CD14-positive monocyte (primary cell): ENCODE measurements at regions not wholly inside any gene's neighbourhood (a gene's known extent, or its start where the extent isn't known, plus 50 kb on each side); places are given as distances from the start of the nearest gene placed in this dataset.

Source experiments
- DNase-seq, 3 donors: peaks; one replicate each; pipeline ENCODE4 v3.0.0-alpha.2; 2011 to 2022
- H2AFZ ChIP-seq: 2 replicates; pipeline ENCODE4 v1.6.0; 2012; ENCODE audit warnings: mild to moderate bottlenecking, low read depth, low read length, inconsistent platforms; ENCODE audit not compliant: insufficient read depth, poor library complexity, severe bottlenecking
- H3K27ac ChIP-seq, 2 donors: 1 replicate in 1 of 2; 2 replicates in 1 of 2; pipeline ENCODE4 v1.5.1; 2012 to 2013; ENCODE audit warnings: low read length in 2 of 2, control low read depth in 1 of 2, inconsistent platforms in 1 of 2, low read depth in 1 of 2, mild to moderate bottlenecking in 1 of 2
- H3K27me3 ChIP-seq, 2 donors: one replicate each; pipeline versions ENCODE4 v1.6.0 to v1.6.1; 2011 to 2013; ENCODE audit warnings: low read length in 2 of 2; ENCODE audit not compliant: control insufficient read depth in 2 of 2, insufficient read depth in 2 of 2
- H3K36me3 ChIP-seq, 2 donors: replicated peaks in 1 of 2; 1 replicate in 1 of 2; 2 replicates in 1 of 2; pipeline versions ENCODE4 v1.5.1 to v1.6.1; 2012 to 2013; ENCODE audit warnings: low read length in 2 of 2, control low read depth in 1 of 2, inconsistent platforms in 1 of 2, mild to moderate bottlenecking in 1 of 2; ENCODE audit not compliant: insufficient read depth in 2 of 2, control insufficient read depth in 1 of 2
- H3K4me1 ChIP-seq, 2 donors: 1 replicate in 1 of 2; 2 replicates in 1 of 2; pipeline versions ENCODE4 v1.5.1 to v1.6.1; 2012 to 2013; ENCODE audit warnings: low read length in 2 of 2, control low read depth in 1 of 2, inconsistent platforms in 1 of 2, mild to moderate bottlenecking in 1 of 2, moderate library complexity in 1 of 2; ENCODE audit not compliant: insufficient read depth in 2 of 2, control insufficient read depth in 1 of 2
- H3K4me2 ChIP-seq: replicated peaks from 2 replicates; pipeline ENCODE3; 2012; ENCODE audit warnings: low read length, moderate library complexity, mild to moderate bottlenecking; ENCODE audit not compliant: poor library complexity, severe bottlenecking; ENCODE audit errors: extremely low read depth
- H3K4me3 ChIP-seq, 3 experiments: fragments of 200-600 bp in 1 of 3; sonication (generic) in 1 of 3; replicated peaks in 1 of 3; 1 replicate in 2 of 3; 2 replicates in 1 of 3; pipeline ENCODE4 v1.5.1; 2011 to 2013; ENCODE audit warnings: low read length in 3 of 3, mild to moderate bottlenecking in 3 of 3, control low read depth in 2 of 3, low read depth in 2 of 3, inconsistent platforms in 1 of 3, moderate library complexity in 1 of 3
- H3K79me2 ChIP-seq: 2 replicates; pipeline ENCODE4 v1.6.0; 2012; ENCODE audit warnings: mild to moderate bottlenecking, control low read depth, inconsistent platforms, low read length, moderate library complexity; ENCODE audit not compliant: insufficient read depth
- H3K9ac ChIP-seq: 2 replicates; pipeline ENCODE4 v1.6.0; 2017; ENCODE audit warnings: low read length, mild to moderate bottlenecking; ENCODE audit not compliant: insufficient read depth, poor library complexity, severe bottlenecking
- H3K9me3 ChIP-seq, 2 donors: replicated peaks in 1 of 2; 1 replicate in 1 of 2; 2 replicates in 1 of 2; pipeline versions ENCODE4 v1.5.1 to v1.6.1; 2012 to 2013; ENCODE audit warnings: low read length in 2 of 2, control low read depth in 1 of 2; ENCODE audit not compliant: control insufficient read depth in 1 of 2, insufficient read depth in 1 of 2
- H4K20me1 ChIP-seq: 2 replicates; pipeline ENCODE4 v1.6.0; 2012; ENCODE audit warnings: mild to moderate bottlenecking, low read length, control low read depth, moderate library complexity; ENCODE audit not compliant: insufficient read depth
- H3K27ac Mint-ChIP-seq, 7 donors: one replicate each; pipeline ENCODE4 v1.8.0; 2020; ENCODE audit warnings: mild to moderate bottlenecking in 7 of 7, mixed read lengths in 7 of 7, moderate library complexity in 6 of 7, inconsistent platforms in 2 of 7
- H3K27me3 Mint-ChIP-seq, 3 donors: one replicate each; pipeline ENCODE4 v1.8.0; 2021 to 2022; ENCODE audit warnings: low read depth in 3 of 3, mild to moderate bottlenecking in 3 of 3, mixed read lengths in 3 of 3, moderate library complexity in 3 of 3, inconsistent platforms in 1 of 3
- H3K36me3 Mint-ChIP-seq, 2 donors: one replicate each; pipeline ENCODE4 v1.8.0; 2020; ENCODE audit warnings: mixed read lengths in 2 of 2, inconsistent platforms in 1 of 2, mild to moderate bottlenecking in 1 of 2
- H3K4me1 Mint-ChIP-seq: one replicate; pipeline ENCODE4 v1.8.0; 2020; ENCODE audit warnings: mild to moderate bottlenecking, mixed read lengths
- H3K4me3 Mint-ChIP-seq, 2 donors: one replicate each; pipeline ENCODE4 v1.8.0; 2020; ENCODE audit warnings: mild to moderate bottlenecking in 2 of 2, mixed read lengths in 2 of 2, moderate library complexity in 1 of 2
- H3K9me3 Mint-ChIP-seq, 7 donors: one replicate each; pipeline ENCODE4 v1.8.0; 2020 to 2022; ENCODE audit warnings: mixed read lengths in 7 of 7, mild to moderate bottlenecking in 6 of 7, moderate library complexity in 6 of 7, inconsistent platforms in 2 of 7
- WGBS: methylation state at CpG from one replicate; pipeline ENCODE4 v1.1.5; 2013; ENCODE audit warnings: missing lambda C conversion rate; ENCODE audit not compliant: insufficient coverage; 5-methylcytosine and 5-hydroxymethylcytosine counted together
- intact Hi-C, 2 donors: fragments of 100-400 bp; cut with micrococcal nuclease; formaldehyde crosslinking; loops; one replicate each; pipeline versions ENCODE4 v1.15.0 to v1.15.1; 2023
- TF ChIP-seq, protein P1 (sequence below): fragments of 200-600 bp; IDR thresholded peaks from one replicate; pipeline ENCODE4 v1.8.0; 2022; ENCODE audit warnings: antibody characterized with exemption, mild to moderate bottlenecking

DNA sequence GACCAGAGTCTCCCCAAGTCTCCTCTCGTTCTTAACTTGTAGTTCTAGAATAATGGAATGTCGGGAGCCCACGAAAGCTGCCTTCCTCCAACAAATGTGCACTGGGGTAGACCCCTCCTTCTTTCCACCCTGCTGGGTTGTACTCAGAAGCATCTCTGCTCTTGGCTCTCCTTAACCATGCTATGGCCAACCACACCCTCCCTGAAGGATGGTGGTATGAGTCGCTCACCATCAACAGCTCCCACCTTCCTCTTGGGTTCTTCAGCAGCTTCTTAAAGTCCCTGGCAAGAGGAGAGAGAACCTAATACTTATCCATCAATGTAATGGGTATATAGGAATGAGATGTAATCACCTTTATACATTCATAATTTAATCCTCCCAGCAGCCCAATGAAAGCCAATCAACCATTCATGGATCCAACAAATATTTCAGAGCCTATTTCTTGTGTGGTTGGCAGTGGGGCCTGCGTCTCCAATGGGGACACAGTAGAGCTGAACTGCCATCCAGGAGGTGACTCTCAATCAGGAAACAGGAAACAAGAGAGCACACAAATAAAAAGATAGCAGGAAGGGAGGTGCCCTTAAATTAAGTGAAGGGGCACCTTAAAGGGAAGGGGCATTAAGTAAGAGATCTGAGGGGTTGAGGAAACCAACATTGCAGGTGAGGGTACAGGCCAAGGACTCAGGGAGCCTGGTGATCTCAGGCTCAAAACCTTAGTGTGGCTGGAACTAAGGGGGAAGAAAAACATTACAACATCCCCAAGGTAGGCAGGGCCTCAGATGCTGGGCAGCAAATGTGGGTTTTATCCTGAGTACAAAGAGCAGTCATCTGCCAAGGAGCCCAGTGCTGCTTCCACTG, 64.4 kb upstream of the ETS2 start:
- Histone ChIP-seq H3K4me2 (no peak overlapping the region), H3K36me3 (no peaks in the 10 kb centered on the region), H3K4me3 (no peak overlapping the region), H3K79me2 (no peaks in the 10 kb centered on the region), H3K9me3 (no peaks in the 10 kb centered on the region), H3K9ac (no peak overlapping the region), H4K20me1 (no peaks in the 10 kb centered on the region), H2AFZ (peak overlapping the region; percentile 53), H3K4me1 (peaks cover 12 to 15% of the 10 kb centered on the region in 2 donors), H3K27ac (no peak overlapping the region), H3K27me3 (no peaks in the 10 kb centered on the region)
- Mint-ChIP-seq H3K4me1 (peaks cover 19% of the 10 kb centered on the region), H3K36me3 (no peaks in the 10 kb centered on the region), H3K4me3 (no peak overlapping the region), H3K27ac (peak overlapping the region in 1 of 7 donors; percentile 17), H3K27me3 (peaks cover 0 to 4% (median 1%) of the 10 kb centered on the region in 3 donors), H3K9me3 (peaks cover 0 to 2% (median under 1%) of the 10 kb centered on the region in 7 donors)
- TF ChIP-seq, protein P1, sequence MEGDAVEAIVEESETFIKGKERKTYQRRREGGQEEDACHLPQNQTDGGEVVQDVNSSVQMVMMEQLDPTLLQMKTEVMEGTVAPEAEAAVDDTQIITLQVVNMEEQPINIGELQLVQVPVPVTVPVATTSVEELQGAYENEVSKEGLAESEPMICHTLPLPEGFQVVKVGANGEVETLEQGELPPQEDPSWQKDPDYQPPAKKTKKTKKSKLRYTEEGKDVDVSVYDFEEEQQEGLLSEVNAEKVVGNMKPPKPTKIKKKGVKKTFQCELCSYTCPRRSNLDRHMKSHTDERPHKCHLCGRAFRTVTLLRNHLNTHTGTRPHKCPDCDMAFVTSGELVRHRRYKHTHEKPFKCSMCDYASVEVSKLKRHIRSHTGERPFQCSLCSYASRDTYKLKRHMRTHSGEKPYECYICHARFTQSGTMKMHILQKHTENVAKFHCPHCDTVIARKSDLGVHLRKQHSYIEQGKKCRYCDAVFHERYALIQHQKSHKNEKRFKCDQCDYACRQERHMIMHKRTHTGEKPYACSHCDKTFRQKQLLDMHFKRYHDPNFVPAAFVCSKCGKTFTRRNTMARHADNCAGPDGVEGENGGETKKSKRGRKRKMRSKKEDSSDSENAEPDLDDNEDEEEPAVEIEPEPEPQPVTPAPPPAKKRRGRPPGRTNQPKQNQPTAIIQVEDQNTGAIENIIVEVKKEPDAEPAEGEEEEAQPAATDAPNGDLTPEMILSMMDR, result no peak
- DNase-seq, result no peak
- WGBS, result no CpG with 5 or more reads among the region's 5 CpGs
- intact Hi-C loops, result no loop called here

DNA sequence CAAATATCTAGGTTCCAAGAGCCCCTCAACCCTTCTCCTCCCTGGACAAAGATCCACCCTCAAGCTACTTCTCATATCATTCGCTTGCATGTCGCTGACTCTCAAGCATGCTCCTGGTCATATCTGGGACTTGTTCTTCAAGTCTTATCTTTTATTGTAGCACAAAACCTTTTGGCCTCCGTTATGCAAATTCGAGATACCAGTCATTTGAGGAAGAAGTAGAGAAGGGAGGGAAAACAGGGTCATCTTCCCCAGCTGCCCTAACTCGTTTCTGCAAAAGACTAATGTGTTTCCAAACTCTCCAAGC, 63.8 kb upstream of the ETS2 start:
- H3K79me2 ChIP-seq, result no peaks in the 10 kb centered on the region
- H3K9me3 ChIP-seq, result peaks cover 4 to 5% of the 10 kb centered on the region in 2 donors
- no peak overlapping the region for H3K27ac ChIP-seq
- Mint-ChIP-seq H3K27ac (peak overlapping the region in 1 of 7 donors; percentile 17), H3K27me3 (peaks cover 0 to 4% (median 2%) of the 10 kb centered on the region in 3 donors), H3K4me1 (peaks cover 19% of the 10 kb centered on the region), H3K4me3 (no peak overlapping the region), H3K9me3 (peaks cover 4 to 6% (median 6%) of the 10 kb centered on the region in 7 donors), H3K36me3 (no peaks in the 10 kb centered on the region)
- WGBS, result 100% methylated on average over 2 of the region's 5 CpGs
- no peaks in the 10 kb centered on the region for H3K27me3 ChIP-seq
- H3K4me3 ChIP-seq, result no peak overlapping the region
- H3K9ac ChIP-seq, result no peak overlapping the region
- intact Hi-C loops, result no loop called here
- peak overlapping the region; percentile 53 for H2AFZ ChIP-seq
- peaks cover 12 to 15% of the 10 kb centered on the region in 2 donors for H3K4me1 ChIP-seq
- DNase-seq, result no peak
- H3K4me2 ChIP-seq, result no peak overlapping the region
- H4K20me1 ChIP-seq, result no peaks in the 10 kb centered on the region
- TF ChIP-seq, protein P1, result no peak
- no peaks in the 10 kb centered on the region for H3K36me3 ChIP-seq
